ENCODE measurements at regions not wholly inside any gene's neighbourhood (a gene's known extent, or its start where the extent isn't known, plus 50 kb on each side); places are given as distances from the start of the nearest gene placed in this dataset.

- no peak for TF ChIP-seq CTCF (conservative IDR thresholded peaks at IDR 0.05; ENCODE audit: low read length)
- no peak for TF ChIP-seq EZH2phosphoT487 (IDR thresholded peaks at IDR 0.05; ENCODE audit: borderline replicate concordance)
These were observed 58.5 kb downstream of the ARHGAP35 start for GRCh38 chr19:46919324-46919723.
